Activated T-cell treated with anti-CD3 and anti-CD28 coated beads for 48 hours (primary cell): ENCODE measurements at regions not wholly inside any gene's neighbourhood (a gene's known extent, or its start where the extent isn't known, plus 50 kb on each side); places are given as distances from the start of the nearest gene placed in this dataset.
"Not testable (repeated sequence)": the region's sequence is repeated elsewhere in the genome, so short reads cannot be mapped to it uniquely, and the experiment has no call there.

Experiments used
- DNase-seq: peaks from one replicate; pipeline ENCODE4 v3.0.0-alpha.2; 2020; ENCODE audit warnings: low read depth

DNA sequence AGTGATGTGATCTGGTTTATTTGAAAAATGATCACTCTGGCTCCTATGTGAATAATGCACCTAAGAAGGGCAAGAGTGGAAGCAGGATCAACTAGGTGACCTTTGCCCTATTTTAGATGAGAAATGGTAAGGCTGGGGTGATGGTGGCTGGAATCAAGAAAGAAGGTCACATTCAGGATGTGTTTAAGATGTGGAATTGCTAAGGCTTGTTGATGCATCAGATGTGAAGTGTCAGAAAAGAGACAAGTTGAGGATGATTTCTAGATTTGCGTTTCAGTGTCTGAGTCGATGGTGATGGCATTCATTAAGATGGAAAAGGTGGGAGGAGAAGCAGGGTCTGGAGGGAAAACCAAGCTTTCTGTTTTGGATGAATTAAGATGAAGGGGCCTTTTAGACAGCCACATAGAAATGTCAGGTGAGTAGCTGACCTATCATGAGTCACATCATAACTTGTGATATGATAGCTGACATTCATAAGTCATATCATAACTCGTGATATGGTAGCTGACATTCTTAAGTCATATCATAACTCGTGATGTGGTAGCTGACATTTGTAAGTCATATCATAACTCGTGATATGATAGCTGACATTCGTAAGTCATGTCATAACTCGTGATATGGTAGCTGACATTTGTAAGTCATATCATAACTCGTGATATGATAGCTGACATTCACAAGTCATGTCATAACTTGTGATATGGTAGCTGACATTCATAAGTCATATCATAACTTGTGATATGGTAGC lies 101.2 kb upstream of the SEC11C start:
- DNase-seq: no peak

DNA sequence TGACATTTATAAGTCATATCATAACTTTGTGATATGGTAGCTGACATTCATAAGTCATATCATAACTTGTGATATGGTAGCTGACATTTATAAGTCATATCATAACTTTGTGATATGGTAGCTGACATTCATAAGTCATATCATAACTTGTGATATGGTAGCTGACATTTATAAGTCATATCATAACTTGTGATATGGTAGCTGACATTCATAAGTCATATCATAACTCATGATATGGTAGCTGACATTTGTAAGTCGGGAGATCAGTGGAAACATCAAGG lies 100.7 kb upstream of the SEC11C start:
- not testable (repeated sequence) for DNase-seq

DNA sequence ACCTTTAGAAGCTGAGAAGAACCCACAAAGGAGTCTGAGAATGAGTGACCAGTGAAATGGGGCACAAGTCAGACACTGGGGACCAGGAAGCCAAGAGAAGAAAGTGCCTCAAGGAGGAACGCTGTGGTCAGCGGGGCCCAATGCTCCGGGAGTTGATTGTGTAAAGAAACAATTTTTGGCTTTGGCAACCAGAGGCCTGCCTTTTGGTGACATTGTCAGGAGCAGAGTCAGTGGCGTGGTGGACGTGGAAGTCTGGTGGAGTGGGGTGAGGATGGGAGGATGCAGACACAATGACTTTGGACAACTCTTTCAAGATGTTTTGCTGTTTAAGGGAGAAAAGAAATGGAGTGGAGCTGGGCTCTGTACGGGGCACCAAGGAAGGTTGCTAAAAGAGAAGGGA lies 100.2 kb upstream of the SEC11C start:
- DNase-seq: no peak

DNA sequence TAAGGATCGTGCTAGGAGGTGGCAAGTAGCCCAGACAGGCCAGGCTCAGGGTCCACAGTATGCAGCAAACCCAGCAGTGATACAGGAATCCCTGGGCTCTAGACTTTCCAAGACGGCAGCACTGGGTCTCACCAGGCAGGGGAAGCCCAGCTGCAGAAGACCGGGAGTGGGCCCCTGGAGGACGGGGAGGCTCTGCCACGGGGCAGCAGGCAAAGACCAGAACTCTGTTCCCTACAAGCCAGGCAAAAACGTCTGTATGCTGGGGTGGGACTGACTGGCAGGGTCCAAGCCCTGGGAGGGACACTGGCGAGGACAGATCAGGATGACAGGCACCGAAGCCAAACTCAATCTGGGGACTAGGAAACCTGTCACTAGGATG lies 98.9 kb upstream of the SEC11C start:
- DNase-seq: no peak

DNA sequence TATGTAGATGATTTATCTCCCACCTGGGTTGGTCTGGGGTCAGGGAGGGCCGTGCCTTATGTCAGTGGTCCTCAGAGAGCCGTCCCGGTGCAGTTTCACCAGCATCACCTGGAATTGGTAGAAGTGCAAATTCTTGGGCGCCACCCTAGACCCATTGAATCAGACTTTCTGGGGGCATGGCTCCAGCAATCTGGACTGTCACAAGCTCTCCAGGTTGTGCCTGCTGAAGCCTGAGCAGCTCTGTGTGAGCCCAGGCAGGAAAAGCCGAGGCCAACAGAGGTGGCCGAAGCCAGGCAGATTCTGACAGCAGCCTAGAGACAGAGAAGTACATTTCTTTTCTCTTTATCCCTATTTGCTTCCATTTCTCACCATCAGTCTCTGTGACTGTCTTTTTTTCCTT lies 98.4 kb upstream of the SEC11C start:
- no peak for DNase-seq

DNA sequence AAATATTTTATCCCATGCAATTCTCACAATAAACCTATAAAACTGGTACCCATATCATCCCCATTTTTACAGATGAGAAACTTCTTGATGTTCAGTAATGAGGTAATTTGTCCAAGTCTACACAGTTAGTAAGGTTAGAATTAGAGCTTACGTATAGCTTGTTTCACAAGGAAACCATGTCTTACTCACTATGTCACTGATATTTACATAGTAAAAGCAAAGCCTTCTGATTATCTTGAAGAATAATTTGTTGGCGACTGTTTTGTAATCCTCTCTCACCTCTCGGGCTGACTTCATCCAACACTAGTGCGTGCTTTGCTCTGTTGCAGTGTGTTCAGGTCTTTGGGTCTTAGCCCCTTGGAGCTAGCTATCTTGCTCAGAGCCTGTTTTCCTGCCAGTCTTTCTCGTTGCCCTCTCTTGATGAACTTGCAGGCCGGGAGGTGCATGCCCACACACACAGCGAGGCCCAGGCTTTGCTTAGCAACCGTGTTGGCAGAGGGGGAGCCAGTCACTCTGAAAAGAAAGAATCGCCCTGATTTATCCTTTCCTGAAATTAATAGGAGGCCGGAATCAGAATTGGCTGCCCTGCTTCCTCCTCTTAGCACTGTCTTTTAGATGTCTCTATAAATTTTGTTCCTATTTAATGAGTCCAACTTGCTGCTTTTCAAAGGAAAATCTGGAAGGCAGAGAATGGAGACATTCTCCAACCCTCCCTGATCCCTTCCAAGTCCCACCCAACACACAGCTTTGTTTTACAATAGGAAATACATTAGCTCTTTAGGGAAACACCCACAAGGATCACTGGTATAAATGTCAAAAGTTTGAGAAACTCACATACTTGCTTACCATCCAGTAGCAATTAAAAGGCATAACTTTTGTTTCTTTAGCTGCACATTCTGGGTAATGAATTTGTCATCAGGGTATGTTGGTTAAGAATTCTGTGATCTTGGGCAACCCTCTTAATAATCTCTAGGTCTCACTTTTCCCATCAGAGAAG lies 97.6 kb upstream of the SEC11C start:
- DNase-seq: no peak

DNA sequence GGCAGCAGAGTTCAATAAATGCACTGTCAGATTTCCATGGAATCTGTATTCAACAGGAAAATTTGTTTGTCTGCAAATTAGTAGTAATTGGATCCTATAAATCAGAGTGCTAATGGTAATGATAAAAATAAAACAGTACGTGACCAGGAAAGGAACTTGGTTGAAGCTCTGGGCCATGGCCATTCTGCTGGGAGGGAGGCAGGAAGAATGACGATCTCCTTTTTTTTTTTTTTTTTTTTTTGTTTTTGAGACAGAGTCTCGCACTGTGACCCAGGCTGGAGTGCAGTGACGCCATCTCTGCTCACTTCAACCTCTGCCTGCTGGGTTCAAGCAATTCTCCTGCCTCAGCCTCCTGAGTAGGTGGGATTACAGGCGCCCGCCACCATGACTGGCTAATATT lies 94.8 kb upstream of the SEC11C start:
- no peak for DNase-seq

DNA sequence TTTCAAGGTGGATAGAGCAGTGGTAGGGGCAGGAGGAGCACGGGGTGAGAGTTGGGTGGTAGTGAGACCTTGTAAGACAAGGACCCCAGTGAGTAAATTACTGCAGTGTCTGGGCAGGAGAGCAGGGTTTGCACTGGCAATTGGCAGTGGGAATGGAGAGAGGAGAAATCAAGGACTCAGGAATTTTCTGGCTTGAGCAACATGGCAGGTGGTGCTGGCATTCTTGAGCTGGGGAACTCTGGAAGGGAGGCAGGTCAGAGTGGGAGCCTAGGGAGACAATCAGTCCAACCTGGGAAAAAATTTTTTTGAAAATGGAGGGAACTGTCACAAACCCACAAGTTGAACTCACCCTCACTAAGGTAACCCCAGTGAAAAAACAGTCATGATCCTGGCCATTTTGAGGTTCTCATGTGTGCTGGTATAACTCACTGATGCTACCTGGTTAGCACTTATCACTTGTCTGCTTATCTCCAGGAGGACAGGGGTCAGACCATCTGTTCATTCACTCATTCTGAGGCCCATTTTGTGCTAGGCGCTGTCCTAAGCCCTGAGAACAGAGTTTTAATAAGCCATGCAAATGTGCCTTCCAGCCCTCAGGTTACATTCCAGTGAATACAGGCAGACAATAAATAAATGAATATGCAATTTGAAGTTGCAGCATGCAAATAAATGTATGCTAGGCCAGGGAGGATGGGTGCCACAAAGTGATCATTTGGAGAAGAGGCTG lies 92.2 kb upstream of the SEC11C start:
- no peak for DNase-seq

DNA sequence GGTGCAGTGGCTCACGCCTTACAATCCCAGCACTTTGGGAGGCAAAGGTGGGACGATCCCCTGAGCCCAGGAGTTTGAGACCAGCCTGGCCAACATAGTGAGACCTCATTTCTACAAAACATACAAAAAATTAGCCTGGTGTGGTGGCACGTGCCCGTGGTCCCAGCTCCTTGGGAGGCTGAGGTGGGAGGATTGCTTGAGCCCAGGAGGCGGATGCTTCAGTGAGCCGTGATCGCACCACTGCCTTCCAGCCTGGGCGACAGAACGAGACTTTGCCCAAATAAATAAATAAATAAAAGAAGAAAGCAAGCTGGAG lies 91.7 kb upstream of the SEC11C start:
- no peak for DNase-seq

DNA sequence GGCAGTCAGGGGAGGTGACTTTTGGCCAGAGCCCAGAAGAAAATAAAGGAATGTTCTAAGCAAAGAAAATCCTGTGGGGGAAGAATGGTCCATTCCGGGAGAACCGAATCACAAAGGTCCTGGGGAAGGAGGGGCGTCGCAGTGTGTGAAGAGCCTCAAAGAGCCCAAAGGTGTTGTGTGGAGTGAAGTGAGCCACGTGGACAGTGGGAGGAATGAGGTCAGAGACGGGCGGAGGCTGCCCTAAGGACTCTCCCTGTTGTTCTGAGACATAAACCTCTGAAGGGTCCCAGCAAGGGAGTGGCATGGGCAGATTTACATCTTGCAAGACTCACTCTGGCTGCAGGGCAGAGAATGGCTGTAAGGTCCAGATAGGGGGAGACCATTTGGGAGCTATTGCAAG lies 91.3 kb upstream of the SEC11C start:
- no peak for DNase-seq

DNA sequence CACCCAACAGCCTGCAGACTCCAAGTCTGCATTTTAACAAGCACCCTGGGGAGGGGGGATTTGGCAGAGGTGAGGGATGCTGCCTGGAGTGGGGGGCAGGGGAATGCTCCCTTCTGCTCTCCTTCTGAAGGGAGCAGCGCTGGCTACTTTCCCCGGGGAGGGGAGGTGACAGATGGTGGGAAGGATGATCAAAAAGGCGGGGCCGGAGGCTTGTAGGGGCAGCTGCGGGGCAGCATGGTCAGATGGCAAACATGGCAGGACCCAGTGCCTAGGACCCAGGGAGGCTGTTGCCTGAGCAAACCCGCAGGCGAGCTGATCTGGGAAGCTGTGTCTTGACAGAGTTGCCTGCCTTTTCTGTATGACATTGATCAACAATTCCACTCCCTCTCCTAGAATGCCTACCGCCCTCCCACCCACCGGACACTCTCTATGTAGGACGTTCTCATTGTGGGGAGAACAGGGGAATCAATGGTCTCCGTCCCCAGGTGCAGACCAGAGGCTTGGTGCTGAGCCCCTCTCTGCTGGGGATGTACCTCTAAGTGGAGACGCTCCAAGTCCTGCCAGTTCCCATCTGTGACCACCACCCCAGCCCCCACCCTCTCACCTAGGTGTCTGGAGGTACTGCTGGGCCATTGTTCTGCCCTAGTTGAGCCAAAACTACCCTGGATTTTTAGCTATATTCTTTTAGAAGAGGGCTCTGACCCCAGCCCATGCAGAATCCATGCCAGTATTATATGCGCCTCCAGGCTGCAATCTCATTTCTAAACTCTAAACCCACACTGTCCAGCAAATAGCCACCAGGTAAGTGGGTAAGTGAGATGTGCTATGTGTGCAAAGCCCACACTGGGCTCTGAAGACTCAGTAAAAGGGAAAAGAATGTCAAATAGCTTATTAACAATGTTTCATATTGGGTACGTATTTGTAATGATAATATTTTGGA lies 89.7 kb upstream of the SEC11C start:
- no peak for DNase-seq

DNA sequence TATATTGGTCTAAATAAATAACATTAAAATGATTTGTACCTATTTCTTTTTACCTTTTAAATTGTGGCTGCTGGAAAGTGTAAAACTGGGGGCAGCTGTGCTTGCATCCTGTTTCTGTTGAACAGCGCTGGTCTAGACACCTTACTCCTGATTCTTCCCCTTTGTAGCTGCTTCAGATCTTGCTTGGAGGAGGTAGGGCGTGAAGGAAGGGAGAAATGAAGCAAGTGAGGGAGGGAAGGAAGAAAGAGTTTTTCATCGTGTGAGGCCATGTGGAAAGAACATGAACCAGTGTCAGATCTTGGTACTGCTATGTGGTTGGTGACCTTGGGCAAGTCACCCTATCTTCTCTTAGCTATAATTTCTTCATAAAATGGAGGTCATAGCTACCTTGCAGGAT lies 89.0 kb upstream of the SEC11C start:
- DNase-seq: no peak

DNA sequence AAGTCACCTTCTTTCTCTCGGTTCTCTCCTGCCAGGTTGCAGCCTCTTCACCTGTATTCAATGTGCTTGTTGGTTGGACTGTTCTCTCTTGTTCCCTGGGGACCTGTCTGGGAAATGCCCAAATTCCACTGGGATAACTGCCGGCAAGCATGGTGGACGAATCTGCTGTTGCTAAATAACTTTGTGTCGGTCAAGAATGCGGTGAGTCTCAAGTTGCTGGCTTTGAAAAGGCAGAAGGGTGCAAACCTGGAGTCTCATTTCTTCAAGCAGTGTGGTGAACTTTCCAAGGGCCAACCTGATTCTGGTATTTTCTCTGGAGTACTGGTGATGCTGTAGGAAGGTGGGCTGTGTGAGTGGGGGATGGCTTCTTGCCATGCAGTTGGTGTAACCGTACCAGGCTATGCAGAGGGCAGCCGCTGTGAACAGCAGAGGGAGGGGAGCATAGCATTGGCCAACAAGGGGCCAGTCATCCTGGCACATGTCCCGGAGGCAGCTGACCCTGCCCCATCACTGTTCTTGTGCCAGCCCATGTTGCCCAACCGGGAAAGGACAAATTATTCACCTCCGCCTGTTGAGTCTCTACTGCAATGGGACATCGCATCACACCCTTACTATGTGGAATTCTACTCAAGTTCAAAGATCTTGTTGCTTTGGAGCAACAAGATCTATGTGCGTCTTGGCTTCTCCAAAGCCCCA lies 88.1 kb upstream of the SEC11C start:
- DNase-seq: no peak

DNA sequence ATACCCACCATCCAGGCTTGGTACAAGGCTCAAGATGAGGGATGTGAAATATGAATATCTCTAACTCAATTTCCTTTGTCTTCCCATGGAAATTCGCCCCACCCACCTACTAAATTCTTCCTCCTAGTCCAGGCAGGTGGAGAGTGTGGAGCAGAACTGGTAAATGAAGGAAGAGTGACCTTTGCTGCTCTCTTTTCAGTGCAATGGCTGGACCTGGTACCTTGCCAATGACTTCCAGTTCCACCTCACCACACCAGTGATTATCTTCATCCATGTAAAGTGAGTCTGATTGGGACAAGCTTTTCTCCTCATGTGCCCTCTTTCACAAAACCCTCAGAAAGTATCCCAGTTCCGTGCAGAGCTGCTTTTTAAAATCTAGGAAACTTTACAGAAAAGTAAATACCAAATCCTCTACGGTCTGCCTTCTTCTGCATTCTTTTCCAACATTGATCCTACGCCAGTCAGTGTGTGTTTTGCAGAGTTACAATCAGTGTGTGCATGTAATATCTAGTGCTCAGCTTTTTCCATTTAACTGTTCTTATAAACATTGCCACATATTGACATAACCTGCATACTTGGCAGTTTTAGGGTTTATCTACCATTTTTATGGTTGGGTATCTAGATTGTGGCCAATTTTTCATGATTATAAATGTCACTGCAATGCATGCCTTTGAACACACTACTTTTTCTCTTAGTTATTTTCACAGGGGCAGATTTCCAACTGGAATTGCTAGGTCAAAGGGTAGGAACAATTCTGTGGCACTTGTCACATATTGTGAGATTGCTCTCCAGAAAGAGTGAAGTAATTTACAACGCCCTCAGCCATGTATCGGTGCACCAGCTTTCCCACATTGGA lies 86.5 kb upstream of the SEC11C start:
- no peak for DNase-seq

DNA sequence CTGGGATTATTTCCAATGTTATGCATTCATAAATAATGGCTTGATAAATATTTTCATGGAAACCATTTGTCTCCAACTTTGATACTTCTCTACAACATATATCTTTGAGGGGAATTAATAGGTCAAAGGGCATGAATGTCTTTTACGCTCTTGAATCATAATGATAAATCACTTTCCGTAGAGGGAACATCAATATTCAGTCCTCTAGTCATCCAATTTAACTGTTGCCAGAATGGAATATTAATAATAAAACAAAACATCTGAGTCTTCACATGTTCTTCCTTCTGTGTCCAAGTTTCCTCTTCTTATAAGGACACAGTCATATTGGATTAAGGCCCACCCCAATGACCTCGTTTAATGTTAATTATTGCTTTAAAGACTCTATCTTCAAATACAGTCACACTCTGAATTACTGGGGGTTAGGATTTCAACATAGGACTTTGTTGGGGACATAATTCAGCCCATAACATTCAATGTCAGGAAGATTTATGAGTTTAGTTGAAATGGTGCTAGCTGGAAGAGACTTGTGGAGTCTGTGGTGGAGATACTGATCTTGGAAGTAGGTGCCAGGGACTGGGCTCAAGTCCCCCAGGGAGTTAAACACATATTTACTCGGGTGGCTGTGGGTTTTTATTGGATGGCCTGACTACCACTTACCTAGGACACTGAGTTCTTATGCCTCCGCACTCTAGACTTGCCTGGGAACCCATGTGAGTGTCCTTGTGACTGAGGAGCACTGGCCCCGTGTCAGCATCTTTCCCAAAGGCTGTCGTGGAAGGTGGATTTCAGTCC lies 85.0 kb upstream of the SEC11C start:
- no peak for DNase-seq

DNA sequence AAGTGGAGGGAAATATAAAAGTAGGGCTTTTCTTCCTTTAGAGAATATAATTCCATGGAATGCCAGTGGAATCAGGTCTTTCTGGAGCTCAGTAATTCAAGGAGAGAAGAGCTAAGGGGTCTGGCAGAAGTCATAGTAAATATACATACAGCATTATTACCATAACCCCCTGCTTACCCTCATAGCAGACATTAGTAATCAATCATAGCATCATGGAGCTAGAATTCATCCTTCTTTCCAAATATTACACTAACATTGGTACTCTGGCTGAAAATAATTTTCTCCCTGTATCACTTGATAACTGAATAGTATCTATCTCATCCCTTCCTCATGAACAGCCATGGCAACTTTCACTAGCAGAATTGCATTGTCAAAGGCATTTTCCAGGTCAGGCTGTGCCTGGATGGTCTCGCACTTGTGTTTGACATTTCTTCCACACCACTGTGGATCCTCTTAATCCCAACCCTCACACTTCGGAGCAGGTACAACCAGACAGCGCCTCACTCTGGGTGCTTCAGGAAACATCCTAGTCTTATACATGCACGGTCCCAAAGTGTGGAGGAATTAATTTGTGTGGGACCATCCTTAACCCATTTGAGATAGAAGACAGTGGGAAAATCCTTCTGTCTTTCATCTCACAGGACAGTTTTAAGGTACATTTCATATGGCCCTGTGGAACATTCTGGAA lies 84.2 kb upstream of the SEC11C start:
- no peak for DNase-seq

DNA sequence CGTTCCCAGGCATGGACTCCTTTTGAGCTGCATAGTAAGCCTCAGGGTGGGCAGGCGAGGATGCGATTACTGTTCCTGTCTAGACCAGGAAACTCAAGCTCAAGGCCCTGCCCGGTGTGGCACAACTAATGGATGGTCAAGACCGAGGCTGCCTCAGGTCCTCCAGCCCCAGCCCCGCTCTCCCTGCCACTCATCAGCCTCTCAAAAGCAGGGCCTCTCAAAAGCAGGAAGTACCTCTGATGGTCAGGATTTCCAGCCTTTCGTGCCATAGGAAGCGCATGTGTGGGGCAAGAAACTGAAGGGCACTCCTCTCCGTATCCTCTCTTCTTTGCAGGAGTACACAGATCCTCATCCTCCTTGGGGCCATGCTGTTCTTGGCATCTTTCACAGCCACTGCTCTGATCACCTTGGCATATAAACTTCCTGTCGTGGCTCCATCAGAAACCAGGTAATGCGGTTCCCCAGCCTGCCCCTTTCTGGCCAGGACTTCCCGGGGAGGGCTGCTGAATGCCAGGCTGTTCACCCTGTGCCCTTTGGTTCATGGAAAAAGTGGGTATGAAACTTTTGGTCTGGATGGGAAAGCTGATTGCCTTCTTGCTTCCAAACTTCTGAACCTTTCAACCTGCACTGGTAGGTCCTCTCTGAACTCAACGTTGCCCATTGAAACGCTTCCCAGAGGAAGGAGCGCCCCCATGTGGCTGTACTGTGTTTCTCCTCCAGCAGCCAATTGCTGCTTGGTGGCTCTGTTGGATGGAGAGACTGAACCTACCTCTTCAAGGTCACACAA lies 82.8 kb upstream of the SEC11C start:
- DNase-seq: no peak

DNA sequence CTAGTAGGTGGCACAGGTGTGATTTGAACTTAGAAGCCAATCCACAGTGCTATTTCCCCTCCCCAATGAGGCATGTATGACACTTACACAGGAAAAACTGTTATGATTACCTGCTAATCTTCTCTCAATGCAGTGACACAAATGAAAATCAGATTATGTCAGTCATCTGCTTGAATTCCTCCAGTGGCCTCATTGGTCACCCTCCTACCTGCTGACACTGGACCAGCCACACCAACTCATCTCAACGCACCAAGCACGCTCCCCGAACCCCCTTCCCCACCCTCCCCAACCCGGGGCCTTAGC lies 82.2 kb upstream of the SEC11C start:
- no peak for DNase-seq
